ENCODE measurements at regions not wholly inside any gene's neighbourhood (a gene's known extent, or its start where the extent isn't known, plus 50 kb on each side); places are given as distances from the start of the nearest gene placed in this dataset.
"Not testable (repeated sequence)": the region's sequence is repeated elsewhere in the genome, so short reads cannot be mapped to it uniquely, and the experiment has no call there.

GRCh38 chrY:26268421-26268820 is 646.5 kb downstream of the CDY1 start:
- TF ChIP-seq CTCF, POLR2A, POLR2AphosphoS5 (IDR thresholded peaks at IDR 0.05): not testable (repeated sequence)
